Hepatocyte (in vitro differentiated cells): ENCODE measurements at regions not wholly inside any gene's neighbourhood (a gene's known extent, or its start where the extent isn't known, plus 50 kb on each side); places are given as distances from the start of the nearest gene placed in this dataset.

Experiments used
- DNase-seq: peaks from one replicate; pipeline ENCODE4 v3.0.0-alpha.2; 2016; ENCODE audit warnings: low spot score
- H2AFZ ChIP-seq: fragments of 200-600 bp; sonication (generic); 2 replicates; pipeline ENCODE4 v1.6.0; 2016; ENCODE audit warnings: antibody characterized with exemption, mild to moderate bottlenecking
- H3K27ac ChIP-seq: fragments of 200-600 bp; sonication (generic); 2 replicates; pipeline ENCODE4 v1.5.1; 2016; ENCODE audit warnings: mild to moderate bottlenecking
- H3K27me3 ChIP-seq: fragments of 200-600 bp; sonication (generic); 2 replicates; pipeline ENCODE4 v1.6.1; 2016
- H3K36me3 ChIP-seq: fragments of 200-600 bp; sonication (generic); replicated peaks from 2 replicates; pipeline ENCODE4 v1.5.1; 2016; ENCODE audit warnings: low read depth; ENCODE audit not compliant: insufficient read depth
- H3K4me1 ChIP-seq: fragments of 200-600 bp; sonication (generic); 2 replicates; pipeline ENCODE4 v1.5.1; 2016; ENCODE audit warnings: mild to moderate bottlenecking, moderate library complexity; ENCODE audit not compliant: insufficient read depth
- H3K4me2 ChIP-seq: fragments of 200-600 bp; sonication (generic); 2 replicates; pipeline ENCODE4 v1.6.0; 2016
- H3K4me3 ChIP-seq: fragments of 200-600 bp; sonication (generic); 2 replicates; pipeline ENCODE4 v1.5.1; 2016; ENCODE audit warnings: mild to moderate bottlenecking
- H3K79me2 ChIP-seq: fragments of 200-600 bp; sonication (generic); 2 replicates; pipeline ENCODE4 v1.6.0; 2017; ENCODE audit warnings: mild to moderate bottlenecking
- H3K9me2 ChIP-seq: fragments of 200-600 bp; sonication (generic); replicated peaks from 2 replicates; pipeline ENCODE4 v1.6.0; 2017; ENCODE audit warnings: mild to moderate bottlenecking; ENCODE audit not compliant: insufficient read depth
- H3K9me3 ChIP-seq: fragments of 200-600 bp; sonication (generic); 2 replicates; pipeline ENCODE4 v1.5.1; 2016; ENCODE audit warnings: low read depth, mild to moderate bottlenecking
- H4K20me1 ChIP-seq: fragments of 200-600 bp; sonication (generic); 2 replicates; pipeline ENCODE4 v1.6.0; 2016; ENCODE audit warnings: mild to moderate bottlenecking; ENCODE audit not compliant: insufficient read depth, poor library complexity, severe bottlenecking
- EZH2 ChIP-seq: fragments of 200-600 bp; sonication (generic); IDR thresholded peaks from 2 replicates; pipeline ENCODE4 v1.6.1; 2016; ENCODE audit warnings: antibody characterized with exemption, mild to moderate bottlenecking, borderline replicate concordance
- EZH2phosphoT487 ChIP-seq: fragments of 200-600 bp; sonication (generic); IDR thresholded peaks from one replicate; pipeline ENCODE4 v1.6.1; 2018; ENCODE audit warnings: antibody characterized with exemption, mild to moderate bottlenecking, low read depth, moderate library complexity; ENCODE audit not compliant: unreplicated experiment, severe bottlenecking
- WGBS: methylation state at CpG from one replicate; pipeline ENCODE4 v1.1.6; 2016; ENCODE audit warnings: low lambda C conversion rate; ENCODE audit errors: missing lambda C conversion rate; 5-methylcytosine and 5-hydroxymethylcytosine counted together
- TF ChIP-seq, protein P1 (sequence below): fragments of 200-600 bp; sonication (generic); IDR thresholded peaks from 2 replicates; pipeline ENCODE4 v1.5.1; 2016; ENCODE audit warnings: antibody characterized with exemption, mild to moderate bottlenecking; ENCODE audit not compliant: poor library complexity

DNA sequence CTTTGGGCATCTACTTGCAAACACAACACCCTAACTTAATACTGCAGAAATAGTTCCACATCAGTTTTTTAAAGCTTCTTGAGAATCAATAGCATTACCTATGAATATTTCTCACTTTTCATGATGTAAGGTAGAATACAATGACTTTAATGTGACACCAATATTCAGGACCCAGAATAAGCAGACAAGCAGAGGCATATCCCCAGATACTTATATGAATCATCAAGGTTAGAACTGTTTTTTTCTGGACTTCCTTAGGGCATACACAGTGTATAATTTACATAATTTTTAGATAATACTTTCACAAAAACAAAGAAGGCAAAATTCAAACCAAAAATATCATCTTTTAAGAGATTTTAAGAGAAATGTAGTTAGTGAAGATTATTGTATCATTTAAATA, 885.8 kb downstream of the FSCB start:
- no peaks in the 10 kb centered on the region for H3K9me3 ChIP-seq
- H3K79me2 ChIP-seq: no peaks in the 10 kb centered on the region
- H3K4me2 ChIP-seq: no peak overlapping the region
- no peak overlapping the region for H3K4me3 ChIP-seq
- no peaks in the 10 kb centered on the region for H3K36me3 ChIP-seq
- no peaks in the 10 kb centered on the region for H3K4me1 ChIP-seq
- no peak for DNase-seq
- H3K9me2 ChIP-seq: no peaks in the 10 kb centered on the region
- H3K27me3 ChIP-seq: no peaks in the 10 kb centered on the region
- no peak for TF ChIP-seq EZH2
- no peak for TF ChIP-seq EZH2phosphoT487
- TF ChIP-seq, protein P1, sequence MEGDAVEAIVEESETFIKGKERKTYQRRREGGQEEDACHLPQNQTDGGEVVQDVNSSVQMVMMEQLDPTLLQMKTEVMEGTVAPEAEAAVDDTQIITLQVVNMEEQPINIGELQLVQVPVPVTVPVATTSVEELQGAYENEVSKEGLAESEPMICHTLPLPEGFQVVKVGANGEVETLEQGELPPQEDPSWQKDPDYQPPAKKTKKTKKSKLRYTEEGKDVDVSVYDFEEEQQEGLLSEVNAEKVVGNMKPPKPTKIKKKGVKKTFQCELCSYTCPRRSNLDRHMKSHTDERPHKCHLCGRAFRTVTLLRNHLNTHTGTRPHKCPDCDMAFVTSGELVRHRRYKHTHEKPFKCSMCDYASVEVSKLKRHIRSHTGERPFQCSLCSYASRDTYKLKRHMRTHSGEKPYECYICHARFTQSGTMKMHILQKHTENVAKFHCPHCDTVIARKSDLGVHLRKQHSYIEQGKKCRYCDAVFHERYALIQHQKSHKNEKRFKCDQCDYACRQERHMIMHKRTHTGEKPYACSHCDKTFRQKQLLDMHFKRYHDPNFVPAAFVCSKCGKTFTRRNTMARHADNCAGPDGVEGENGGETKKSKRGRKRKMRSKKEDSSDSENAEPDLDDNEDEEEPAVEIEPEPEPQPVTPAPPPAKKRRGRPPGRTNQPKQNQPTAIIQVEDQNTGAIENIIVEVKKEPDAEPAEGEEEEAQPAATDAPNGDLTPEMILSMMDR: no peak
- no peak overlapping the region for H3K27ac ChIP-seq
- H4K20me1 ChIP-seq: no peaks in the 10 kb centered on the region
- H2AFZ ChIP-seq: no peak overlapping the region

DNA sequence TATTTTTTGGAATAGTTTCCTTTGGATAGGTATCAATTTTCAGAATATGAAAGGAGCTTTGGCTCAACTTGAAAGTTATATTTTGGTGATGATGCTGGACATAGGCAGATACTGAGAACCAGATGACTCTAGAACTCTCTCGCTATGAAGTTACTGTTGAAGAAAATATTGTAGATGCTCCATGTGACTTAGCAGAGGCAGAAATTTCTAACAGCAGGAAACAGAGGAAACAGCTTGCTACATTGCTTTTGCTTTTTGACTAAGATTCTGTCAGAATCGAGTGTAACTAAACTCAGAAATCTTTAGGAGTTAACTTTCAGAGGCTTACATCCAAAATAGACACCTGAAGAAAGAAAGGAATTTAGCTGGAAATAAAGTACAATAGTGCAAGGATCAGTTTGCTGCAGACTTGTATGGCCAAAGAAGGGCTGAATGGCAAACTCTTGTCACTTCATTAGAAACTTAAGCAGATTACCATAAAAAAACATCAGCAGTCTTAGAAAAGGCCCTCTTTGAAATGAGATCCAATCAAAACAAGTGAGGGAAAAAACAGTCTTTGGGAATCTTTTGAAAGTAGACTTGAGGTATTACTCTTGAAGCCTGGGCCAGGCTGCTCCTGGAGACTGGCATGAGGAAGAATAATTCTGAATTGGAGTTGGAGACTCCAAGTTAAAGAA, 911.8 kb downstream of the FSCB start:
- Histone ChIP-seq H2AFZ (no peak overlapping the region), H3K9me3 (no peaks in the 10 kb centered on the region), H3K27me3 (no peaks in the 10 kb centered on the region), H3K4me1 (no peaks in the 10 kb centered on the region), H4K20me1 (no peaks in the 10 kb centered on the region), H3K9me2 (no peaks in the 10 kb centered on the region), H3K4me3 (no peak overlapping the region), H3K27ac (no peak overlapping the region), H3K79me2 (no peaks in the 10 kb centered on the region), H3K4me2 (no peak overlapping the region), H3K36me3 (no peaks in the 10 kb centered on the region)
- 69% methylated on average over 2 of the region's 2 CpGs for WGBS
- DNase-seq: no peak
- TF ChIP-seq EZH2 (no peak), EZH2phosphoT487 (no peak)
- TF ChIP-seq, protein P1: no peak

DNA sequence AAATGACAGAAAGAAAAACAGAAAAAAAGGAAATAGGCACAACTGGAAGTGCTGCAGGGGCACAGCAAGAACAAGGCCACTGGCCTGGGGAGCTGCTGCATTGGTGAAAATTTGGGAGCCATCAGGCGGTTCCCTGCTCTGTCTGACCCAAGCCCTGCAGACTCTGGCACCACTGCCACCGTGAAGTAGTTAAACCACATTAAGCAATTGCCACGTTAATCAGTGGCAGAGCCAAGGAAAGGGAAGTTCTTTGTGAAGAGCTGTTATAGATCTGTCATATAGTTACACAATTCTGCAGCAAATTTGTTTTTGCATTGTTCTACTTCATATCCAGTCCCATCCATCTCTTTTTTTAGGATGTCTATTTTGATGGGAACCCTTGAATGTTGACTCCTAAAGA, 915.3 kb downstream of the FSCB start:
- no peak for TF ChIP-seq EZH2phosphoT487
- TF ChIP-seq, protein P1: no peak
- TF ChIP-seq EZH2: no peak
- Histone ChIP-seq H3K79me2 (no peaks in the 10 kb centered on the region), H3K27me3 (no peaks in the 10 kb centered on the region), H2AFZ (no peak overlapping the region), H3K4me2 (no peak overlapping the region), H3K4me3 (no peak overlapping the region), H3K27ac (no peak overlapping the region), H4K20me1 (no peaks in the 10 kb centered on the region), H3K9me3 (no peaks in the 10 kb centered on the region), H3K36me3 (no peaks in the 10 kb centered on the region), H3K9me2 (no peaks in the 10 kb centered on the region), H3K4me1 (no peaks in the 10 kb centered on the region)
- 72% methylated on average over 3 of the region's 3 CpGs for WGBS
- DNase-seq: no peak

DNA sequence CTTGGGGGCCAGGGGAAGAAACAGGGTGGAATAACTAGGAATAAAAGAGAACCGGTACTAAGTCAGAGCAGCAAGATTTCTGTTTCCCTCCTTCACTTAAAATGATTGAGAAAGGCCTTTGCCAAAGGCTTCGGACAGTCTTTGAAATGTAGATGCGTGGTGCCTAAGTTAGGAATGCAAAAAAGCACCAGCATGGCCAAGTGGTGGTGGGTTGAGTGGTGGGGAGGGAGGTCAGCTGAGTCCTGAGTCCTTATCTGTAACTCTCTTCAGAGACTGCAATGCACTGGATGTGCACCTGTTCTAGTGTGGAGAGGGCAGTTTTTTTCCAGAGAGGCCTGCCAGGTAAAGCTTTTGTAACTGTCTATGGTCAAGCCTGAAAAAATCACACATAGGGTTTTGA, 919.9 kb downstream of the FSCB start:
- Histone ChIP-seq H3K4me1 (no peaks in the 10 kb centered on the region), H4K20me1 (no peaks in the 10 kb centered on the region), H3K79me2 (no peaks in the 10 kb centered on the region), H3K4me2 (no peak overlapping the region), H3K27ac (no peak overlapping the region), H3K4me3 (no peak overlapping the region), H2AFZ (no peak overlapping the region), H3K27me3 (no peaks in the 10 kb centered on the region), H3K36me3 (no peaks in the 10 kb centered on the region), H3K9me3 (no peaks in the 10 kb centered on the region), H3K9me2 (no peaks in the 10 kb centered on the region)
- TF ChIP-seq, protein P1: no peak
- no peak for TF ChIP-seq EZH2
- TF ChIP-seq EZH2phosphoT487: no peak
- no peak for DNase-seq
- 70% methylated on average over 3 of the region's 3 CpGs for WGBS
